ENCODE measurements at regions not wholly inside any gene's neighbourhood (a gene's known extent, or its start where the extent isn't known, plus 50 kb on each side); places are given as distances from the start of the nearest gene placed in this dataset.

- 0 out of 2 replicates have a peak overlapping the region, but pooled peaks have one; percentile 15 for H3K4me2 ChIP-seq (ENCODE audit: low read depth, low read length)
- H2AK9ac ChIP-seq (replicated peaks; ENCODE audit: low read depth, low read length, poor library complexity): no peak overlapping the region
- no peaks in the 10 kb centered on the region; the same call in 1 of the 2 replicates for H4K20me1 ChIP-seq (ENCODE audit: insufficient read depth, low read length)
- H2BK5ac ChIP-seq (ENCODE audit: low read depth, low read length, poor library complexity, severe bottlenecking): peak overlapping the region; percentile 14
- H2BK120ac ChIP-seq (ENCODE audit: low read depth, low read length): peak overlapping the region; percentile 53
- H3K9me3 ChIP-seq (ENCODE audit: control insufficient read depth, insufficient read depth, low read length): no peaks in the 10 kb centered on the region
- H3K9me1 ChIP-seq (ENCODE audit: insufficient read depth, low read length): peaks cover 13% of the 10 kb centered on the region
- H2BK20ac ChIP-seq (ENCODE audit: low read depth, low read length): peak overlapping the region; percentile 30
- 0 out of 2 replicates have a peak overlapping the region, but pooled peaks have one; percentile 15 for H3K14ac ChIP-seq (replicated peaks; ENCODE audit: low read depth, low read length)
- peaks cover 19% of the 10 kb centered on the region for H3K4me1 ChIP-seq (ENCODE audit: control insufficient read depth, insufficient read depth, low read length)
- peak overlapping the region; percentile 24; the same call in 1 of the 2 replicates for H2AK5ac ChIP-seq (ENCODE audit: low read depth, low read length)
- no peak overlapping the region for H3K9ac ChIP-seq (ENCODE audit: low read depth, low read length)
- peak overlapping the region; percentile 17 for H3K4ac ChIP-seq (ENCODE audit: low read depth, low read length)
- intact Hi-C loops (cut with micrococcal nuclease): loop anchor here (5.0 kb wide), 1 partner anchor 80 kb away; no protein-coding TSS in a partner anchor
- no peak for DNase-seq
- no peaks in the 10 kb centered on the region for H3K27me3 ChIP-seq (ENCODE audit: control insufficient read depth, insufficient read depth, low read length)
- H3K79me1 ChIP-seq (ENCODE audit: low read depth in 1 of 2, low read length in 2 of 2): peaks cover 0 to 3% of the 10 kb centered on the region in 2 experiments; a peak in 1 of 4 replicates
- dilution Hi-C loops (cut with HindIII; ENCODE audit: low sequenced_read_pairs, unreplicated experiment): no loop called here
- CTCF ChIA-PET: no interaction called here
- no peak overlapping the region for H3K27ac ChIP-seq (ENCODE audit: insufficient read depth, low read length)
- no peak overlapping the region for H4K8ac ChIP-seq (ENCODE audit: low read depth in 2 of 2, low read length in 2 of 2)
- H3K4me3 ChIP-seq (ENCODE audit: insufficient read depth, low read depth, low read length): no peak overlapping the region
- no peak overlapping the region for H2AFZ ChIP-seq (replicated peaks; ENCODE audit: low read length, poor library complexity)
- no peak for ATAC-seq (ENCODE audit: low read depth)
- no peaks in the 10 kb centered on the region for H3K36me3 ChIP-seq (ENCODE audit: control insufficient read depth, insufficient read depth, low read length)
- H3K56ac ChIP-seq (ENCODE audit: extremely low read depth, insufficient read depth, low read length): no peak overlapping the region
- peak overlapping the region; percentile 17; the same call in 2 of the 3 replicates for H2BK15ac ChIP-seq (ENCODE audit: low read depth, low read length)
- POLR2A ChIA-PET (ENCODE audit: unreplicated experiment): no interaction called here
- in situ Hi-C loops (cut with MboI; ENCODE audit: low sequenced_read_pairs): no loop called here
- no TSS peak for BruUV-seq (replicated peaks)
- H3K23ac ChIP-seq (ENCODE audit: low read depth, low read length): no peak overlapping the region
- no CpG with 5 or more reads among the region's 2 CpGs for WGBS, 2 experiments (ENCODE audit: extremely low coverage in 2 of 2, insufficient read length in 1 of 2)
- TF ChIP-seq MAZ (IDR thresholded peaks at IDR 0.05; ENCODE audit: borderline replicate concordance, low read depth, low read length): no peak
- TF ChIP-seq FOS (IDR thresholded peaks at IDR 0.05; ENCODE audit: low read depth, low read length): no peak
- TF ChIP-seq RCOR1 (IDR thresholded peaks at IDR 0.05; ENCODE audit: insufficient replicate concordance, low read length): no peak
- TF ChIP-seq CEBPB (IDR thresholded peaks at IDR 0.05; ENCODE audit: low read depth, low read length): no peak
- no peak for TF ChIP-seq BHLHE40 (IDR thresholded peaks at IDR 0.05; ENCODE audit: low read depth, low read length)
- TF ChIP-seq CHD1 (IDR thresholded peaks at IDR 0.05; ENCODE audit: low read depth, low read length): no peak
- no peak for TF ChIP-seq POLR2A (IDR thresholded peaks at IDR 0.05; ENCODE audit: low read depth, low read length)
- no peak for TF ChIP-seq USF2 (IDR thresholded peaks at IDR 0.05; ENCODE audit: low read depth, low read length)
- TF ChIP-seq ELK1 (IDR thresholded peaks at IDR 0.05; ENCODE audit: borderline replicate concordance, low read depth, low read length): no peak
- TF ChIP-seq RFX5 (IDR thresholded peaks at IDR 0.05; ENCODE audit: low read depth, low read length): no peak
- TF ChIP-seq RAD21 (IDR thresholded peaks at IDR 0.05; ENCODE audit: low read length): no peak
- TF ChIP-seq NFE2L2 (IDR thresholded peaks at IDR 0.05; ENCODE audit: low read depth, low read length): no peak
- no peak for TF ChIP-seq MAFK (IDR thresholded peaks at IDR 0.05; ENCODE audit: low read depth, low read length)
- no peak for TF ChIP-seq SMC3 (IDR thresholded peaks at IDR 0.05; ENCODE audit: low read depth, low read length)
- peak overlapping the region; percentile 4; the same call in 1 of the 2 replicates for H4K5ac ChIP-seq (ENCODE audit: low read depth, low read length)
- H3K18ac ChIP-seq (ENCODE audit: low read depth, low read length): peak overlapping the region; percentile 58; the same call in 1 of the 2 replicates
- H4K91ac ChIP-seq (ENCODE audit: insufficient read depth, low read depth, low read length): peak overlapping the region; percentile 45
These were observed 448.0 kb upstream of the ANKRD30A start for GRCh38 chr10:36677431-36677768.

Measured in IMR-90 (cell line).